ENCODE measurements at regions not wholly inside any gene's neighbourhood (a gene's known extent, or its start where the extent isn't known, plus 50 kb on each side); places are given as distances from the start of the nearest gene placed in this dataset.

- ChIA-PET POLR2A (ENCODE audit: low non-redundant PET) (interaction anchor here (0.5 kb wide), 1 partner anchor 10 kb away, joined by 3 read pairs; no protein-coding TSS in a partner anchor), CTCF (interaction anchor here (0.6 to 3.2 kb wide), 2 partner anchors 18 to 1529 kb away, joined by 3 to 16 read pairs; no protein-coding TSS in a partner anchor)
- TF ChIP-seq CTCF (conservative IDR thresholded peaks at IDR 0.05; ENCODE audit: low read depth, low read length) (no peak), EZH2 (IDR thresholded peaks at IDR 0.05; ENCODE audit: borderline replicate concordance, low read depth, low read length, poor library complexity, severe bottlenecking) (no peak)
- intact Hi-C loops (cut with micrococcal nuclease; ENCODE audit: unreplicated experiment) = loop anchor here (5.0 kb wide), 1 partner anchor 1537 kb away; no protein-coding TSS in a partner anchor
- Histone ChIP-seq H3K4me1 (ENCODE audit: insufficient read depth, low read length, poor library complexity, severe bottlenecking) (peaks cover 7% of the 10 kb centered on the region), H3K27me3 (replicated peaks; ENCODE audit: insufficient read depth, low read depth, low read length, poor library complexity) (no peaks in the 10 kb centered on the region), H3K4me3 (ENCODE audit: low read depth, low read length, poor library complexity, severe bottlenecking) (no peak overlapping the region), H3K9me3 (ENCODE audit: low read depth, low read length, poor library complexity, severe bottlenecking) (no peaks in the 10 kb centered on the region), H3K36me3 (ENCODE audit: insufficient read depth, low read length, poor library complexity, severe bottlenecking) (no peaks in the 10 kb centered on the region), H3K27ac (ENCODE audit: low read depth, low read length, poor library complexity, severe bottlenecking) (peak overlapping the region; percentile 58)
- DNase-seq (ENCODE audit: low spot score) = no peak
- BruUV-seq (replicated peaks) = no TSS peak
These were observed 311.5 kb upstream of the SYT4 start for GRCh38 chr18:43588838-43589237.

GRCh38 chr18:43589611-43590151, 312.4 kb upstream of the SYT4 start:
- ChIA-PET CTCF (interaction anchor here (3.2 kb wide), 1 partner anchor 18 kb away, joined by 16 read pairs; no protein-coding TSS in a partner anchor), POLR2A (ENCODE audit: low non-redundant PET) (no interaction called here)
- Histone ChIP-seq H3K4me1 (ENCODE audit: insufficient read depth, low read length, poor library complexity, severe bottlenecking) (peaks cover 8% of the 10 kb centered on the region), H3K36me3 (ENCODE audit: insufficient read depth, low read length, poor library complexity, severe bottlenecking) (no peaks in the 10 kb centered on the region), H3K27me3 (replicated peaks; ENCODE audit: insufficient read depth, low read depth, low read length, poor library complexity) (no peaks in the 10 kb centered on the region), H3K27ac (ENCODE audit: low read depth, low read length, poor library complexity, severe bottlenecking) (peak overlapping the region; percentile 82), H3K9me3 (ENCODE audit: low read depth, low read length, poor library complexity, severe bottlenecking) (no peaks in the 10 kb centered on the region), H3K4me3 (ENCODE audit: low read depth, low read length, poor library complexity, severe bottlenecking) (no peak overlapping the region)
- no TSS peak for BruUV-seq (replicated peaks)
- intact Hi-C loops (cut with micrococcal nuclease; ENCODE audit: unreplicated experiment) = loop anchor here (5.0 to 10.0 kb wide), 2 partner anchors 1475 to 1537 kb away; no protein-coding TSS in a partner anchor
- TF ChIP-seq EZH2 (IDR thresholded peaks at IDR 0.05; ENCODE audit: borderline replicate concordance, low read depth, low read length, poor library complexity, severe bottlenecking) = no peak
- no peak for TF ChIP-seq CTCF (conservative IDR thresholded peaks at IDR 0.05; ENCODE audit: low read depth, low read length)
- no peak for DNase-seq (ENCODE audit: low spot score)

GRCh38 chr18:43590182-43590903, 313.1 kb upstream of the SYT4 start:
- Histone ChIP-seq H3K4me1 (ENCODE audit: insufficient read depth, low read length, poor library complexity, severe bottlenecking) (peaks cover 9% of the 10 kb centered on the region), H3K4me3 (ENCODE audit: low read depth, low read length, poor library complexity, severe bottlenecking) (peak overlapping the region; percentile 36), H3K27me3 (replicated peaks; ENCODE audit: insufficient read depth, low read depth, low read length, poor library complexity) (no peaks in the 10 kb centered on the region), H3K27ac (ENCODE audit: low read depth, low read length, poor library complexity, severe bottlenecking) (peak overlapping the region; percentile 82), H3K36me3 (ENCODE audit: insufficient read depth, low read length, poor library complexity, severe bottlenecking) (no peaks in the 10 kb centered on the region), H3K9me3 (ENCODE audit: low read depth, low read length, poor library complexity, severe bottlenecking) (no peaks in the 10 kb centered on the region)
- POLR2A ChIA-PET (ENCODE audit: low non-redundant PET) = no interaction called here
- intact Hi-C loops (cut with micrococcal nuclease; ENCODE audit: unreplicated experiment) = loop anchor here (10.0 kb wide), 1 partner anchor 1476 kb away; no protein-coding TSS in a partner anchor
- no peak for TF ChIP-seq EZH2 (IDR thresholded peaks at IDR 0.05; ENCODE audit: borderline replicate concordance, low read depth, low read length, poor library complexity, severe bottlenecking)
- TF ChIP-seq CTCF (conservative IDR thresholded peaks at IDR 0.05; ENCODE audit: low read depth, low read length) = no peak
- CTCF ChIA-PET = interaction anchor here (0.6 kb wide), 1 partner anchor 21 kb away, joined by 3 read pairs; no protein-coding TSS in a partner anchor
- no peak for DNase-seq (ENCODE audit: low spot score)
- BruUV-seq (replicated peaks) = no TSS peak

Data from A673 (cell line).